Memory B cell (primary cell): ENCODE measurements at regions not wholly inside any gene's neighbourhood (a gene's known extent, or its start where the extent isn't known, plus 50 kb on each side); places are given as distances from the start of the nearest gene placed in this dataset.
"Not testable (repeated sequence)": the region's sequence is repeated elsewhere in the genome, so short reads cannot be mapped to it uniquely, and the experiment has no call there.

Experiments
- ATAC-seq: fragments of 150-1000 bp; cut with Tn5 transposase; 2 replicates; pipeline ENCODE4 v1.10.0; 2021; ENCODE audit warnings: low read depth, mild to moderate bottlenecking, moderate library complexity
- DNase-seq, 2 donors: peaks; one replicate each; pipeline ENCODE4 v3.0.0; 2022; ENCODE audit warnings: low spot score in 2 of 2
- H3K27ac Mint-ChIP-seq: one replicate; pipeline ENCODE4 v1.8.0; 2022; ENCODE audit warnings: mild to moderate bottlenecking, moderate library complexity, mixed read lengths
- H3K27me3 Mint-ChIP-seq: one replicate; pipeline ENCODE4 v1.8.0; 2022; ENCODE audit warnings: mixed read lengths
- H3K36me3 Mint-ChIP-seq: one replicate; pipeline ENCODE4 v1.8.0; 2022; ENCODE audit warnings: mild to moderate bottlenecking, mixed read lengths
- H3K4me1 Mint-ChIP-seq: one replicate; pipeline ENCODE4 v1.8.0; 2022; ENCODE audit warnings: mixed read lengths
- H3K4me3 Mint-ChIP-seq: one replicate; pipeline ENCODE4 v1.8.0; 2022; ENCODE audit warnings: mild to moderate bottlenecking, moderate library complexity, mixed read lengths
- H3K9me3 Mint-ChIP-seq: one replicate; pipeline ENCODE4 v1.8.0; 2022; ENCODE audit warnings: mixed read lengths

DNA sequence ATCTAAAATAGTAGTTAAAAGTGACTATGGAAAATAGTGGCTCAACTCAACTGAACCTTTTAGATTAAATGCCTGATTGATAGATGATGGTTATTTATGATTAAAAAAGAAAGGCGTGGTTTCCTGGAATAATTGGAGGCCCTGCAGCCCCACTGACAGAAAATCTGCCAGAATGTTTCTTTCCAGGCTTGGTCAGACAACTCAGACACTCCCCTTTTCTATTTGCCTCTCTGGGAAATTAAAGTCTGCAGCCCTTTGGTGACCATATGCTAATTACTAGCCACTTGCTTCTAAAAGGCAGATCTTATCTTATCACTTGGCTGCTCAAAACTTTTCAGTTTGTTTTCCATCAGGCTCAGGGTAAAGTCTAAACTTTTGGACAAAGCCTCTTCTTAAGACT is 506.0 kb downstream of the TMEM114 start:
- no peak overlapping the region for H3K27ac Mint-ChIP-seq

DNA sequence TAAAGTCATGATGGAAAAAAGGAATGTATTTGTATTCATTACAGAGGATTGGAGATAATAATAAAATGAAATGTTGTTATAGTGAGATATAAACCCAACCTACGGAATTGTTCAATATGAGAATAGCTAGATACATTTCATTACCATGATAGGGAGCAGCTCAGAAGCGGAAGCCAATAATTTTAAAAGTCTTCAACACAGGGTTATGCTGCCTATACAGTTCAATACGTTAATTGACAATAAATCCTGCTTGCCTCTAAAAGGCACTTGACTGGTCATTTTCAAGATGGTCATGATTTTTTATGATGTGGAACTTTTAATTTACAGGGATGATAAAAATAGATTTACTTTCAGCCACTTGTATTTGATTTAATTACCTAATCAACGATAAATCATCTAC is 506.8 kb downstream of the TMEM114 start:
- Mint-ChIP-seq H3K9me3 (peaks cover 2% of the 10 kb centered on the region), H3K4me3 (no peak overlapping the region), H3K27ac (no peak overlapping the region), H3K4me1 (no peaks in the 10 kb centered on the region), H3K36me3 (no peaks in the 10 kb centered on the region), H3K27me3 (no peaks in the 10 kb centered on the region)
- ATAC-seq (no peak), DNase-seq (no peak)

More for the DNA sequence above, 506.0 kb downstream of the TMEM114 start:
- no peak for ATAC-seq
- Mint-ChIP-seq H3K4me3 (no peak overlapping the region), H3K27me3 (no peaks in the 10 kb centered on the region), H3K9me3 (peaks cover under 1% of the 10 kb centered on the region), H3K36me3 (no peaks in the 10 kb centered on the region), H3K4me1 (no peaks in the 10 kb centered on the region)
- no peak for DNase-seq

DNA sequence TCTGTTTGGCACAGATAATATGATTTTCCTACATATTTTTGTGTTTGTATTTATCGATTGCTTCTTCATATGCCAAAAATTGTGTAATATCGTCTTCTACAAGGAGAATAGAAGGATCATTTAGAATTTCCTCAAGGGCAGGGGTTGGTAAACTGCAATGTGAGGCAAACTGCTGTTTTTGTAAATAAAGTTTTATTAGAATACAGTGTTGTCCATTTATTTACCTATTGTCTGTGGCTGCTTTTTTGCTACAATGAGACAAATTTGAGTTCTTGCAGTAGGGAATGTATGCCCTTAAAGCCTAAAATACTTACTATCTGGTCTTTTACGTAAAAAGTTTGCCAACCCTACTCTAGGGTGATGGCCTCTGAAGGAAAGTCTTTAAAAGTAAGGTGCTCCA is 509.5 kb downstream of the TMEM114 start:
- no peak for DNase-seq
- Mint-ChIP-seq H3K9me3 (peaks cover 2% of the 10 kb centered on the region), H3K36me3 (no peaks in the 10 kb centered on the region), H3K4me1 (no peaks in the 10 kb centered on the region), H3K27ac (no peak overlapping the region), H3K4me3 (no peak overlapping the region), H3K27me3 (no peaks in the 10 kb centered on the region)
- no peak for ATAC-seq

DNA sequence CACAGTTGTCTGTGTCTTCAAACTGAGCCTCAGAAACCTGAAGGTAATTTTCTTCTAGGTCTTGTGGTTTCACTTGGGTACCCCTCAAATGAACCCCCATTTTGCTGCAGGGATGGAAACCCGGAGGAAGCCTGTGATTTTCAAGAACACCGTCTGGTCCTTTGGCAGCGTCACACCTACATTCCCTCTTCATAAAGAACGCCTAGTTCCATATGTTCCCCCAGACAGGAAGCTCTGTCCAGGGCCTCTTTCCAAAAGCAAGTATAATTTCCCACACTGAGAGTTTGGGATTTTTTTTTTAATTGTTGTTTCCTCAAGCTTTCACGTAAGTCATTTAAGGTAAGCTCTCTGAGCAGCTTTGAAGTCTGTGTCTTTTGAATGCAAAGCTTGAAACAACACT is 515.0 kb downstream of the TMEM114 start:
- Mint-ChIP-seq H3K27ac (no peak overlapping the region), H3K27me3 (no peaks in the 10 kb centered on the region), H3K4me3 (no peak overlapping the region), H3K36me3 (no peaks in the 10 kb centered on the region), H3K4me1 (no peaks in the 10 kb centered on the region), H3K9me3 (peaks cover 3% of the 10 kb centered on the region)
- ATAC-seq (no peak), DNase-seq (no peak)

DNA sequence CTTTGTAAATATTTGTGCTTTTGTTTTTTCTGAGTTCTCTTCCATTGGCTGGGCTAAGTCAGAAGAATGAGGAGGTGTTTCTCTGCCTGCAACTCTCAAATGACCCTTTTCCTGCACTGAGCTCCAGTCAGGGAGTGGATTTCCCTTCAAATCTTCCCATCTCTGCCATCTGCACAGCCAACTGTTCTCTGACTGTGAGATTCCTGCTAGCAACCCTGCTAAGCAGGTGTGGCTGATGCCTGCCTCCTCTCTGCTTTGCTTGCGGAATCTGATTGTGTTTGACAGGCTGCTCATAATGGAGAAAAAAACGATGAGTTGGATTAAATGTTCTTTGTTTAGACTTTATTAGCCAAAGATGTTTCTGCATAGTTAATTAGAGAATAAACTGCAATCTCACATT is 519.8 kb downstream of the TMEM114 start:
- Mint-ChIP-seq H3K9me3 (peaks cover 14% of the 10 kb centered on the region), H3K27me3 (no peaks in the 10 kb centered on the region), H3K36me3 (no peaks in the 10 kb centered on the region), H3K4me3 (no peak overlapping the region), H3K4me1 (no peaks in the 10 kb centered on the region), H3K27ac (no peak overlapping the region)
- ATAC-seq (no peak), DNase-seq (no peak)

DNA sequence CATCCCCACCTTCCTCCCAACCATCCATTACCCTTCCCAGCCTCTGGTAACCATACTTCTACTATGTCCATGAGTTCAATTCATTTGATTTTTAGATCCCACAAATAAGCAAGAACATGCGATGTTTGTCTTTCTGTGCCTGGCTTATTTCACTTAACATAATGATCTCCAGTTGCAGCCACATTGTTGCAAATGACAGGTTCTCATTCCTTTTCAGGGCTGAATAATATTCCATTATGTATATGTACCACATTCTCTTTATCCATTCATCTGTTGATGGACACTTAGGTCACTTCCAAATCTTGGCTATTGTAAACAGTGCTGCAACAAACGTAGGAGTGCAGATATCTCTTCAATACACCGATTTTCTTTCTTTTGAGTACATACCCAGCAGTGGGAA is 522.1 kb downstream of the TMEM114 start:
- H3K27me3 Mint-ChIP-seq, H3K27ac Mint-ChIP-seq, DNase-seq, H3K4me3 Mint-ChIP-seq, H3K36me3 Mint-ChIP-seq, ATAC-seq, H3K4me1 Mint-ChIP-seq: not testable (repeated sequence)
- H3K9me3 Mint-ChIP-seq = peaks cover 17% of the 10 kb centered on the region

DNA sequence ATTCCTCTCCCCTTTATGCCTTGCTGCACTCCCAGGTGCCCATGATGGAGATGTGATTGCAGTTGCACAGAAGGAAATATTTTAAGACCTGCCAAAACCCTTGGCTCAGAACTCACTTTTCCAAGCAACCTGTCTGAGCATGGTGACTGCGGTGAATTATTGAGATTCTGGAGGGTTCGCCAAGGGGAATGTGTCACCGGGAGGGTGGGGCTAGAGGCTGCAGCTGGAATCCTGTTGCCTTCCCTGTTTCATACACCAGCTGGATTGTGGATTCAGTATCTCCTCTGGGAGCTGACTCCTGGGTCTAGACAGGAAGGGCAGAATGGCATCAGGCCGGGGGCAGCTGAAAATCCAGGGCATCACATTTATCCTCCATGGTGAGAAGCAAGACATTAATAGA is 527.2 kb downstream of the TMEM114 start:
- H3K4me1 Mint-ChIP-seq = no peaks in the 10 kb centered on the region
- peaks cover 14% of the 10 kb centered on the region for H3K9me3 Mint-ChIP-seq
- H3K27ac Mint-ChIP-seq = no peak overlapping the region
- H3K36me3 Mint-ChIP-seq = no peaks in the 10 kb centered on the region
- ATAC-seq = no peak
- no peak overlapping the region for H3K4me3 Mint-ChIP-seq
- DNase-seq = no peak
- H3K27me3 Mint-ChIP-seq = no peaks in the 10 kb centered on the region

DNA sequence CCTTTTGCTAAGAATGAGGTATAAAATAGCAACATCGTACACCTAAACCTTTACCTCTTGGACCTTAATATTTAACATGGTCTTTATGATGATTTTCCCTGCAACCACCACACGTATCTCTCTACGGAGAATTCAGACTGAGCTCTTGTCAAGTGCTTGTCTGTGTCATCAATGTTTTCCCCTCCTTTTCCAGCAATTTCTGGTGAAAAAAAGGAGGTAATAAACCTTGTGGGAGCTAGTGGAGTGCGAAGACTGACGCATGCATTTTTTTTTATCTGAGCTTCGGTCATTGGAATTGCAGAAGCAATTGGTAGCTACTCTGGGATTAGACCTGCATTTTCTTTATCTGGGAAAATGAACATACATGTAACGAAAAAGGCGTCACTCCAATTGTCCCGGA is 527.6 kb downstream of the TMEM114 start:
- Mint-ChIP-seq H3K27me3 (no peaks in the 10 kb centered on the region), H3K4me3 (no peak overlapping the region), H3K4me1 (no peaks in the 10 kb centered on the region), H3K36me3 (no peaks in the 10 kb centered on the region), H3K9me3 (peaks cover 13% of the 10 kb centered on the region), H3K27ac (no peak overlapping the region)
- DNase-seq (no peak), ATAC-seq (no peak)

DNA sequence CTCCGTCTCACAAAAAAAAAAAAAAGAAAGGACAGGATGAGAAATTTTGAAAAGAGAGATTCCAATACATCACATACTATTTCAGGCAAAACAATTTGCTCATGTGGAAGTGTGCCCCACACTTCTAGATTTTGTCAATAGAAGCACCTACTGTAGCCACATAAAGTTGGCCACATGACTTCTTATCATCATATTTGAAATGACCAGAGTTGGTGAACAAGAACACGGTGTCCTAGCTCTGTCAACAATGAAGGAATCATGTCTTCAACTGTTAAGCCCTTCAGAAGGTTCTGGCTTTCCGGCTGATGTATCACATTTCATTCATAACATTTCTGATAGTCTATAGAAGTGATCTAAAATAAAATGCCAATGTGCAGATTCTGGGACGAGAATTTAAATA is 534.5 kb downstream of the TMEM114 start:
- H3K36me3 Mint-ChIP-seq = no peaks in the 10 kb centered on the region
- no peaks in the 10 kb centered on the region for H3K4me1 Mint-ChIP-seq
- DNase-seq (no peak), ATAC-seq (no peak)
- peaks cover 3% of the 10 kb centered on the region for H3K9me3 Mint-ChIP-seq
- no peak overlapping the region for H3K4me3 Mint-ChIP-seq
- H3K27ac Mint-ChIP-seq = no peak overlapping the region
- H3K27me3 Mint-ChIP-seq = no peaks in the 10 kb centered on the region

DNA sequence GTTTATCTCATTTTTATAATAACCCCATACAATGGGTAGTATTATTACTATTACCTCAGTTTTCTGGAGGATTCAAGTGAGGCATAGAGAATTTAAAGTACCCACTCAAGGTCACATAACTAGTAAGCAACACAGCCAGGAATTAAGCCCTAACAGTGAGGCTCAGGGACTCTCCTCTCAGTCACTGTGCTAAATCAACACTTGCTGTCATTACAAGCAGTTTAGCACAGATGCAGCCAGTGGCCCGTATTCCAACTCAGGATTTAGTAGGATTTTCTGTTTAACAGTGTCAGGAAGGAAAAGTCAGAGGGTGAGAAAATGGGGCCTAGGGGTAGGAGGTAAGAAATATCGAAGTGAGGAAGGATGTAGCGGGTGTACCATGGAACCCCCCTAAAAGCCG is 536.9 kb downstream of the TMEM114 start:
- H3K36me3 Mint-ChIP-seq = no peaks in the 10 kb centered on the region
- no peak overlapping the region for H3K4me3 Mint-ChIP-seq
- H3K4me1 Mint-ChIP-seq = no peaks in the 10 kb centered on the region
- DNase-seq (no peak), ATAC-seq (no peak)
- H3K9me3 Mint-ChIP-seq = peaks cover 3% of the 10 kb centered on the region
- H3K27me3 Mint-ChIP-seq = no peaks in the 10 kb centered on the region
- no peak overlapping the region for H3K27ac Mint-ChIP-seq

DNA sequence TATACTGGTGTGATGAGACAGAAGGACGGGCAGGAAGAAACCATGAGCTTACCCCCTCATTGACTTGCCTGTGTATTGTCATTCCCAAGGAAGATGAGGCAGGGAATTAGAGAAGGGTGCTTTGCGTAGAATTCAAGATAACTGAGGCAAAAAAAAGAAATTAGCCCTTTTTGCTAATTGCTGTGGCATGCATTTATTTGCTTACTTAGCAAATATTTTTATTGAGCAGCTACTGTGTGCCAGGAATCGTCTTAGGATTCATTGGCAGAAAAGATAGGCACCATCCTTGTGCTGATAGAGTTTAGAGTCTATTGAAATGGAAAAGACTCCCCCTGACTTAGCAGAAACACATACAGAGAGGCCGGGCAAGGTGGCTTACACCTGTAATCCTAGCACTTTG is 541.9 kb downstream of the TMEM114 start:
- ATAC-seq = no peak
- H3K27me3 Mint-ChIP-seq = no peaks in the 10 kb centered on the region
- H3K36me3 Mint-ChIP-seq = no peaks in the 10 kb centered on the region
- no peak for DNase-seq
- no peak overlapping the region for H3K4me3 Mint-ChIP-seq
- peaks cover 11% of the 10 kb centered on the region for H3K9me3 Mint-ChIP-seq
- no peak overlapping the region for H3K27ac Mint-ChIP-seq
- H3K4me1 Mint-ChIP-seq = no peaks in the 10 kb centered on the region

DNA sequence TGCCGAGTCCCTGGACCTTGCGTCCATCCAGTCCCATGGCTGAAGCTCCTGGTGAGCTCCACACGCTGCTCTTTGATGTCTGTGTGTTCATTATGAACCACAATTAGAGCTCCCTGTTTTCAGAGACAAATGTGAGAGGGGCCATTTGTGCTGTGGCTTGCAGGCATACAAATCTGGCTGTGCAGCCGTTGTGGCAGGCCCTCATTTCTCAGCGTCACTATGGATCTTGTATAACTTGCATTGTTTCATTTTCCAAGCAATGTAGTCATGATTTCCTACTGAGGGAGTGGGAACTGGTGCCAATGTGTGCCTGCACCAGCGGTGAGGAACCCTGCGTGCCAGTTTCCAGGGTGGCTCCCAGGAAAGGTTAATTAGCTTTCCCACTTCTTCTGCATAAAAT is 542.6 kb downstream of the TMEM114 start:
- Mint-ChIP-seq H3K27me3 (no peaks in the 10 kb centered on the region), H3K4me3 (no peak overlapping the region), H3K27ac (no peak overlapping the region), H3K9me3 (peaks cover 11% of the 10 kb centered on the region), H3K4me1 (no peaks in the 10 kb centered on the region), H3K36me3 (no peaks in the 10 kb centered on the region)
- DNase-seq (no peak), ATAC-seq (no peak)

DNA sequence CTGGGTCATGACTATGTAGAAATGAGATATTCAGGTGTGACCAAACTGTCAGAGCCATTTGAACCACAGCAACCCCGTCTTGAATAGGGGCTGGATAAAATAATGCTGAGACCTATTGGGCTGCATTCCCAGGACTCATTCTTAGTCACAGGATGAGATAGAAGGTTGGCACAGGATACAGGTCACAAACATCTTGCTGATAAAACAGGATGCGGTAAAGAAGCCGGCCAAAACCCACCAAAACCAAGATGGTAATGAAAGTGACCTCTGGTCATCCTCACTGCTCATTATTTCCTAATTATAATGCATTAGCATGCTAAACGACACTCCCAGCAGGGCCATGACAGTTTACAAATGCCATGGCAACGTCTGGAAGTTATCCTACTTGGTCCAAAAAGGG is 545.5 kb downstream of the TMEM114 start:
- no peak overlapping the region for H3K27ac Mint-ChIP-seq
- no peaks in the 10 kb centered on the region for H3K27me3 Mint-ChIP-seq
- H3K36me3 Mint-ChIP-seq = no peaks in the 10 kb centered on the region
- no peak for ATAC-seq
- peaks cover 8% of the 10 kb centered on the region for H3K9me3 Mint-ChIP-seq
- DNase-seq = no peak
- no peak overlapping the region for H3K4me3 Mint-ChIP-seq
- H3K4me1 Mint-ChIP-seq = no peaks in the 10 kb centered on the region

DNA sequence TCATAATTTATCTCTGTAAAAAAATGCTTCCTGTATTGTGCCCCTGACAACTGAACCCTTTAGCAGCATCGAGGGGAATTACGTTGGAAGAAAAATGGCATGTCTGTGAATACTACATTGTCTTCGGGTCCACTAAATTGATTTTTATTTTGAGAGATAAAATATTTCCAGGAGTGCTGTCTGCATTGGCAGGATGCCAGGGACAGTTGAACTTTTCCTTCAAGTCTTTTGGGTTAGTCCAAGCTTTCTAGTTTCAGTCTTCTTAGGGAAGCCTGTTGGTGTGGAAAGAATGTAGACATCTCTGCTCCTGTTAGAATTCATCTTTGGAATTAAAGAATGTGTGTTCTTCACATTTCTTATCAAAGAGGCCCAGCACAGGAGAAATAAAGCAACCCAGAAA is 557.9 kb downstream of the TMEM114 start:
- no peaks in the 10 kb centered on the region for H3K27me3 Mint-ChIP-seq
- DNase-seq = no peak
- H3K4me3 Mint-ChIP-seq = no peak overlapping the region
- no peak for ATAC-seq
- H3K9me3 Mint-ChIP-seq = peaks cover 7% of the 10 kb centered on the region
- peaks cover 2% of the 10 kb centered on the region for H3K36me3 Mint-ChIP-seq
- no peaks in the 10 kb centered on the region for H3K4me1 Mint-ChIP-seq
- H3K27ac Mint-ChIP-seq = no peak overlapping the region

DNA sequence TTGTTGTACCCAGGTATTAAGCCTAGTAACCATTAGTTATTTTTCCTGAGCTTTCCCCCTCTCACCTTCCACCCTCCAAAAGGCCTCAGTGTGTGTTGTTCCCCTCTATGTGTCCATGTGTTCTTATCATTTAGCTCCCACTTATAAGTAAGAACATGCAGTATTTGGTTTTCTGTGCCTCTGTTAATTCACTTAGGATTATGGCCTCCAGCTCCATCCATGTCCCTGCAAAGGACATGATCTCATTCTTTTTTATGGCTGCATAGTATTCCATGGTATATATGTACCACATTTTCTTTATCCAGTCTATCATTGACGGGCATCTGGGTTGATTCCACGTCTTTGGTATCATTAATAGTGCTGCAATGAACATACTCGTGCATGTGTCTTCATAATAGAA is 560.3 kb downstream of the TMEM114 start:
- not testable (repeated sequence) for H3K36me3 Mint-ChIP-seq, DNase-seq, H3K4me1 Mint-ChIP-seq, H3K27me3 Mint-ChIP-seq, H3K9me3 Mint-ChIP-seq, H3K27ac Mint-ChIP-seq, H3K4me3 Mint-ChIP-seq, ATAC-seq

DNA sequence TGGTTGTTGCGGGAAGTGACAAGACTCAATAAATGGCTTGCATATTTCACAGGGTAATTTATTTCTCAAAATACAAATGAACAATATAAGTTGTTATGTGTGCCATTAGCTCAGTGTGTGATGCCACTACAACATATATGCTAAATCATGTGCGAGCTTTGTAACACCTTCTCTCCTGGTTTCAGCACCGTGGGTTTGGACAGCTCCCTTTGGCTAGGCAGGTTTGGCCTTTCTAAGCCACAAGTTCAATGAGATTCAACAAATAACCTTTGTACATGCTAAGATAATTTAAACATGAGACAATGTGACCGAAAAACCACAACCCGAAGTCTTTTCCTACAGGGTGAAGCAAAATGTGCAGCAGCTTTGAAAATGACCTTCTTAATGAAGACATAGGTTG is 563.9 kb downstream of the TMEM114 start:
- Mint-ChIP-seq H3K27me3 (no peaks in the 10 kb centered on the region), H3K27ac (no peak overlapping the region), H3K4me3 (no peak overlapping the region), H3K36me3 (peaks cover 2% of the 10 kb centered on the region), H3K9me3 (peaks cover 11% of the 10 kb centered on the region), H3K4me1 (no peaks in the 10 kb centered on the region)
- DNase-seq = no peak
- no peak for ATAC-seq
